Keratinocyte (primary cell): ENCODE measurements at regions not wholly inside any gene's neighbourhood (a gene's known extent, or its start where the extent isn't known, plus 50 kb on each side); places are given as distances from the start of the nearest gene placed in this dataset.

Experiments used
- DNase-seq: peaks from one replicate; pipeline ENCODE4 v3.0.0-alpha.2; 2011; ENCODE audit warnings: low read depth, missing footprints, low spot score
- FAIRE-seq: peaks from 2 replicates; lab custom pipeline; 2011; peaks lifted over from hg19 to GRCh38; lab: Jason Lieb, UNC
- H2AFZ ChIP-seq: 2 replicates; pipeline ENCODE4 v1.6.0; 2012; ENCODE audit warnings: low read length, control low read depth, inconsistent platforms; ENCODE audit not compliant: control insufficient read depth
- H3K27ac ChIP-seq: 2 replicates; pipeline ENCODE4 v1.5.1; 2011; ENCODE audit warnings: low read length; ENCODE audit not compliant: control insufficient read depth, insufficient read depth
- H3K27me3 ChIP-seq: 3 replicates; pipeline ENCODE4 v1.6.0; 2011; ENCODE audit warnings: low read length; ENCODE audit not compliant: control insufficient read depth, insufficient read depth; ENCODE audit errors: extremely low read depth
- H3K36me3 ChIP-seq, 2 experiments: 2 replicates in 1 of 2; 3 replicates in 1 of 2; pipeline ENCODE4 v1.5.1; 2011; ENCODE audit warnings: low read length in 2 of 2, mild to moderate bottlenecking in 1 of 2; ENCODE audit not compliant: control insufficient read depth in 2 of 2, insufficient read depth in 2 of 2; ENCODE audit errors: extremely low read depth in 1 of 2
- H3K4me1 ChIP-seq: 3 replicates; pipeline ENCODE4 v1.5.1; 2011; ENCODE audit warnings: low read length; ENCODE audit not compliant: control insufficient read depth, insufficient read depth; ENCODE audit errors: extremely low read depth
- H3K4me2 ChIP-seq: 3 replicates; pipeline ENCODE4 v1.6.0; 2011; ENCODE audit warnings: low read depth, low read length; ENCODE audit not compliant: control insufficient read depth, insufficient read depth; ENCODE audit errors: extremely low read depth
- H3K4me3 ChIP-seq, 3 experiments: fragments of 200-600 bp in 1 of 3; sonication (generic) in 1 of 3; 2 replicates in 2 of 3; 3 replicates in 1 of 3; pipeline ENCODE4 v1.5.1; 2011 to 2016; ENCODE audit warnings: low read length in 3 of 3, mild to moderate bottlenecking in 3 of 3, control low read depth in 2 of 3, inconsistent platforms in 1 of 3, low read depth in 1 of 3, mixed read lengths in 1 of 3, mixed run types in 1 of 3, moderate library complexity in 1 of 3; ENCODE audit not compliant: control insufficient read depth in 2 of 3, insufficient read depth in 2 of 3; ENCODE audit errors: extremely low read depth in 1 of 3
- H3K79me2 ChIP-seq: 2 replicates; pipeline ENCODE4 v1.6.0; 2012; ENCODE audit warnings: low read length; ENCODE audit not compliant: control insufficient read depth, insufficient read depth
- H3K9ac ChIP-seq: 3 replicates; pipeline ENCODE4 v1.6.0; 2011; ENCODE audit warnings: low read length; ENCODE audit not compliant: control insufficient read depth, insufficient read depth; ENCODE audit errors: extremely low read depth
- H3K9me1 ChIP-seq: 3 replicates; pipeline ENCODE4 v1.6.0; 2011; ENCODE audit warnings: low read length; ENCODE audit not compliant: control insufficient read depth, insufficient read depth; ENCODE audit errors: extremely low read depth
- H3K9me3 ChIP-seq: 2 replicates; pipeline ENCODE4 v1.5.1; 2012; ENCODE audit warnings: low read depth, low read length; ENCODE audit not compliant: control insufficient read depth
- H4K20me1 ChIP-seq: 3 replicates; pipeline ENCODE4 v1.6.0; 2011; ENCODE audit warnings: low read length; ENCODE audit not compliant: control insufficient read depth, insufficient read depth; ENCODE audit errors: extremely low read depth
- CTCF ChIP-seq, 3 experiments: IDR thresholded peaks in 1 of 3; conservative IDR thresholded peaks in 1 of 3; optimal IDR thresholded peaks in 1 of 3; 2 replicates in 2 of 3; 3 replicates in 1 of 3; pipeline versions ENCODE3 to v1.5.1; 2011; ENCODE audit warnings: low read length in 3 of 3, mild to moderate bottlenecking in 3 of 3, moderate library complexity in 2 of 3, control low read depth in 1 of 3, inconsistent platforms in 1 of 3; ENCODE audit not compliant: insufficient read depth in 2 of 3; ENCODE audit errors: extremely low read depth in 1 of 3
- EZH2 ChIP-seq: IDR thresholded peaks from one replicate; pipeline ENCODE4 v1.6.1; 2012; ENCODE audit warnings: inconsistent platforms, mild to moderate bottlenecking, low read length, moderate library complexity
- dilution Hi-C: fragments of 300-500 bp; cut with MboI; formaldehyde crosslinking; loops from one replicate; pipeline ENCODE4 v1.7.0; 2020; ENCODE audit warnings: low sequenced_read_pairs; ENCODE audit not compliant: extremely low pct_ligation_motif_present

GRCh38 chr5:121634946-121635345, 216.7 kb upstream of the FTMT start:
- DNase-seq (no peak), FAIRE-seq (no peak)
- Histone ChIP-seq H3K4me2 (no peak overlapping the region), H3K9ac (no peak overlapping the region), H3K27me3 (no peaks in the 10 kb centered on the region), H3K9me3 (no peaks in the 10 kb centered on the region), H3K9me1 (no peaks in the 10 kb centered on the region), H4K20me1 (no peaks in the 10 kb centered on the region), H3K4me1 (no peaks in the 10 kb centered on the region), H3K79me2 (no peaks in the 10 kb centered on the region), H2AFZ (no peak overlapping the region), H3K4me3 (no peak overlapping the region), H3K27ac (no peak overlapping the region), H3K36me3 (no peaks in the 10 kb centered on the region)
- no peak for TF ChIP-seq CTCF (optimal IDR thresholded peaks at IDR 0.05 in 1 of 3, IDR thresholded peaks at IDR 0.05 in 1 of 3, conservative IDR thresholded peaks at IDR 0.05 in 1 of 3; ENCODE audit: extremely low read depth in 1 of 3, insufficient read depth in 2 of 3, low read length in 3 of 3)
- no peak for TF ChIP-seq EZH2
- dilution Hi-C loops: no loop called here

- FAIRE-seq (no peak), DNase-seq (no peak)
- dilution Hi-C loops: no loop called here
- H3K27me3 ChIP-seq: no peaks in the 10 kb centered on the region
- H3K9me1 ChIP-seq: no peaks in the 10 kb centered on the region
- no peaks in the 10 kb centered on the region for H3K36me3 ChIP-seq
- H3K27ac ChIP-seq: no peak overlapping the region
- H3K4me2 ChIP-seq: no peak overlapping the region
- no peaks in the 10 kb centered on the region for H4K20me1 ChIP-seq
- H3K9ac ChIP-seq: no peak overlapping the region
- H3K4me3 ChIP-seq: no peak overlapping the region
- no peaks in the 10 kb centered on the region for H3K4me1 ChIP-seq
- H3K79me2 ChIP-seq: no peaks in the 10 kb centered on the region
- H2AFZ ChIP-seq: no peak overlapping the region
- TF ChIP-seq CTCF (optimal IDR thresholded peaks at IDR 0.05 in 1 of 3, IDR thresholded peaks at IDR 0.05 in 1 of 3, conservative IDR thresholded peaks at IDR 0.05 in 1 of 3; ENCODE audit: extremely low read depth in 1 of 3, insufficient read depth in 2 of 3, low read length in 3 of 3) (no peak), EZH2 (no peak)
- no peaks in the 10 kb centered on the region for H3K9me3 ChIP-seq
Measured at GRCh38 chr5:121638126-121638525, 213.6 kb upstream of the FTMT start.
